ENCODE measurements at regions not wholly inside any gene's neighbourhood (a gene's known extent, or its start where the extent isn't known, plus 50 kb on each side); places are given as distances from the start of the nearest gene placed in this dataset.

DNA sequence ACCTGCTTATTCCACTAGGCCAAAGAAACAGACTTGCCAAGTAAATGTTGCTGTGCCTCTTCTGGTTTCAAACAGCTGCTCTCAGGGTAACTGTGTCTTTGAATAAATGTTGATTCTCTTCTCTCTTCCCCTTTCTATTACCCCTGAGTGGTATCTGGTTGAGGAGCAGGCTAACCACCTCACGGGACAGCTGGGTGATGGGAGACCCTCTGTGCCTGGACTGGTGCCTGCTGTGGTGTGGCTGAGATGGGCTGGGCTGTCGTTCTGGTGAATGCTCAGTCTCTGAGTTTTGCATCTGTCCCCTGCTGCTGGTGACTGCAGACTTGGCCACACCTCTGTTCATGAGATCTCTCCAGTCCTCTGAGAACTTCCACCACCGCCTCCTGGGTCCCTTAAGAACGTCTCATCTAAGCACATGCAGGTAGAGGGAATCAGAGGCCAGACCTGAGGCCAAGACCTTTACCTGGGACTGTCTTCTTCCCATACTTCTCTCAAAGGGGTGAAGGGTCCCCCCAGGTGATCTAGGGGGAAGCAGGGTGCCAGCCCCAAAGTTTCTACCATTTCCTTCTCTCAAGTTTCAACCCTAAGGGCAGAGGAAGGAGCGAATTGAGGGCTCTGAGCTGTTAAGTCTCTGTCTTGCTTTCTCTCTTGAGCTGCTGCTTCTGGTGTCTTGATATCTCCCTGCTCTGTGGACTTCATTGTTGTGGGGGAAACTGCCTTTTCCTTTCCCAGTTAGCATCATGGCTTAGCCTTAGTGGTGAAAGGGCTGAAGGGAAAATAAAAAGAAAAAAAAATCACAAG lies 252.9 kb downstream of the EBLN2 start:
- TF ChIP-seq, protein P1, sequence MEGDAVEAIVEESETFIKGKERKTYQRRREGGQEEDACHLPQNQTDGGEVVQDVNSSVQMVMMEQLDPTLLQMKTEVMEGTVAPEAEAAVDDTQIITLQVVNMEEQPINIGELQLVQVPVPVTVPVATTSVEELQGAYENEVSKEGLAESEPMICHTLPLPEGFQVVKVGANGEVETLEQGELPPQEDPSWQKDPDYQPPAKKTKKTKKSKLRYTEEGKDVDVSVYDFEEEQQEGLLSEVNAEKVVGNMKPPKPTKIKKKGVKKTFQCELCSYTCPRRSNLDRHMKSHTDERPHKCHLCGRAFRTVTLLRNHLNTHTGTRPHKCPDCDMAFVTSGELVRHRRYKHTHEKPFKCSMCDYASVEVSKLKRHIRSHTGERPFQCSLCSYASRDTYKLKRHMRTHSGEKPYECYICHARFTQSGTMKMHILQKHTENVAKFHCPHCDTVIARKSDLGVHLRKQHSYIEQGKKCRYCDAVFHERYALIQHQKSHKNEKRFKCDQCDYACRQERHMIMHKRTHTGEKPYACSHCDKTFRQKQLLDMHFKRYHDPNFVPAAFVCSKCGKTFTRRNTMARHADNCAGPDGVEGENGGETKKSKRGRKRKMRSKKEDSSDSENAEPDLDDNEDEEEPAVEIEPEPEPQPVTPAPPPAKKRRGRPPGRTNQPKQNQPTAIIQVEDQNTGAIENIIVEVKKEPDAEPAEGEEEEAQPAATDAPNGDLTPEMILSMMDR (IDR thresholded peaks at IDR 0.05 in 8 of 11, conservative IDR thresholded peaks at IDR 0.05 in 3 of 11): no peak
- TF ChIP-seq POLR2AphosphoS5 (IDR thresholded peaks at IDR 0.05) (no peak), POLR2A (IDR thresholded peaks at IDR 0.05) (no peak)
